ENCODE measurements at regions not wholly inside any gene's neighbourhood (a gene's known extent, or its start where the extent isn't known, plus 50 kb on each side); places are given as distances from the start of the nearest gene placed in this dataset.

- Histone ChIP-seq H3K9ac (ENCODE audit: control insufficient read depth, insufficient read depth, low read length) (no peak overlapping the region), H2AFZ (ENCODE audit: control insufficient read depth, low read depth, low read length) (no peak overlapping the region), H3K9me3 (replicated peaks; ENCODE audit: control insufficient read depth, insufficient read depth, low read length) (no peaks in the 10 kb centered on the region), H3K36me3 (ENCODE audit: control insufficient read depth in 2 of 2, insufficient read depth in 2 of 2, low read length in 1 of 2) (no peaks in the 10 kb centered on the region), H3K4me1 (ENCODE audit: control insufficient read depth, insufficient read depth, low read length) (no peaks in the 10 kb centered on the region), H3K27ac (ENCODE audit: control insufficient read depth, insufficient read depth) (no peak overlapping the region), H3K27me3 (replicated peaks in 1 of 2; ENCODE audit: control insufficient read depth in 2 of 2, insufficient read depth in 2 of 2, low read length in 1 of 2) (no peaks in the 10 kb centered on the region), H3K4me3 (no peak overlapping the region), H3K4me2 (ENCODE audit: control insufficient read depth, insufficient read depth) (no peak overlapping the region), H4K20me1 (ENCODE audit: control insufficient read depth, insufficient read depth) (no peaks in the 10 kb centered on the region), H3K79me2 (ENCODE audit: control insufficient read depth, insufficient read depth, low read length) (no peaks in the 10 kb centered on the region)
- ChIA-PET SMC1A (ENCODE audit: uncharacterized antibody, unreplicated experiment) (no interaction called here), RAD21 (ENCODE audit: unreplicated experiment) (no interaction called here), POLR2A (no interaction called here), CTCF (no interaction called here)
- TF ChIP-seq PBX3 (IDR thresholded peaks at IDR 0.05; ENCODE audit: insufficient replicate concordance, low read depth, low read length): no peak
- no peak for TF ChIP-seq BACH1 (IDR thresholded peaks at IDR 0.05; ENCODE audit: borderline replicate concordance)
- no peak for TF ChIP-seq REST (IDR thresholded peaks at IDR 0.05; ENCODE audit: low read depth, low read length)
- TF ChIP-seq, protein P1, sequence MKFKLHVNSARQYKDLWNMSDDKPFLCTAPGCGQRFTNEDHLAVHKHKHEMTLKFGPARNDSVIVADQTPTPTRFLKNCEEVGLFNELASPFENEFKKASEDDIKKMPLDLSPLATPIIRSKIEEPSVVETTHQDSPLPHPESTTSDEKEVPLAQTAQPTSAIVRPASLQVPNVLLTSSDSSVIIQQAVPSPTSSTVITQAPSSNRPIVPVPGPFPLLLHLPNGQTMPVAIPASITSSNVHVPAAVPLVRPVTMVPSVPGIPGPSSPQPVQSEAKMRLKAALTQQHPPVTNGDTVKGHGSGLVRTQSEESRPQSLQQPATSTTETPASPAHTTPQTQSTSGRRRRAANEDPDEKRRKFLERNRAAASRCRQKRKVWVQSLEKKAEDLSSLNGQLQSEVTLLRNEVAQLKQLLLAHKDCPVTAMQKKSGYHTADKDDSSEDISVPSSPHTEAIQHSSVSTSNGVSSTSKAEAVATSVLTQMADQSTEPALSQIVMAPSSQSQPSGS (IDR thresholded peaks at IDR 0.05; ENCODE audit: low read length): no peak
- ATAC-seq (no peak), FAIRE-seq (no peak), DNase-seq (ENCODE audit: low read depth, low spot score) (no peak)
- intact Hi-C loops (cut with micrococcal nuclease; ENCODE audit: unreplicated experiment) (no loop called here), in situ Hi-C loops (cut with MboI) (no loop called here)
- no TSS peak for BruUV-seq (replicated peaks)
- 8% methylated on average over 2 of the region's 2 CpGs for WGBS (ENCODE audit: insufficient coverage, insufficient replicate concordance, low lambda C conversion rate, missing lambda C conversion rate)
Observed at GRCh38 chr4:19496756-19497155, 754.9 kb upstream of the SLIT2 start.

Measured in GM12878 (cell line).